Duodenal mucosa (tissue), 2 donors: ENCODE measurements at regions not wholly inside any gene's neighbourhood (a gene's known extent, or its start where the extent isn't known, plus 50 kb on each side); places are given as distances from the start of the nearest gene placed in this dataset.

Source experiments
- H3K27ac ChIP-seq: one replicate; pipeline ENCODE4 v1.7.0; 2013; ENCODE audit warnings: low read depth, low read length
- H3K27me3 ChIP-seq, 2 donors: one replicate each; pipeline ENCODE4 v1.7.0; 2013; ENCODE audit warnings: low read length in 2 of 2, control low read depth in 1 of 2; ENCODE audit not compliant: insufficient read depth in 2 of 2, control insufficient read depth in 1 of 2
- H3K36me3 ChIP-seq, 2 donors: one replicate each; pipeline ENCODE4 v1.7.0; 2013; ENCODE audit warnings: low read length in 2 of 2, control low read depth in 1 of 2; ENCODE audit not compliant: insufficient read depth in 2 of 2, control insufficient read depth in 1 of 2
- H3K4me1 ChIP-seq, 2 donors: one replicate each; pipeline ENCODE4 v1.7.0; 2013; ENCODE audit warnings: low read length in 2 of 2, control low read depth in 1 of 2; ENCODE audit not compliant: insufficient read depth in 2 of 2, control insufficient read depth in 1 of 2
- H3K4me3 ChIP-seq, 2 donors: one replicate each; pipeline ENCODE4 v1.7.0; 2013; ENCODE audit warnings: low read length in 2 of 2, low read depth in 1 of 2
- H3K9ac ChIP-seq, 2 donors: one replicate each; pipeline ENCODE4 v1.7.0; 2013; ENCODE audit warnings: low read length in 2 of 2, low read depth in 1 of 2
- H3K9me3 ChIP-seq, 2 donors: one replicate each; pipeline ENCODE4 v1.7.0; 2013; ENCODE audit warnings: low read length in 2 of 2, control low read depth in 1 of 2; ENCODE audit not compliant: control insufficient read depth in 1 of 2

DNA sequence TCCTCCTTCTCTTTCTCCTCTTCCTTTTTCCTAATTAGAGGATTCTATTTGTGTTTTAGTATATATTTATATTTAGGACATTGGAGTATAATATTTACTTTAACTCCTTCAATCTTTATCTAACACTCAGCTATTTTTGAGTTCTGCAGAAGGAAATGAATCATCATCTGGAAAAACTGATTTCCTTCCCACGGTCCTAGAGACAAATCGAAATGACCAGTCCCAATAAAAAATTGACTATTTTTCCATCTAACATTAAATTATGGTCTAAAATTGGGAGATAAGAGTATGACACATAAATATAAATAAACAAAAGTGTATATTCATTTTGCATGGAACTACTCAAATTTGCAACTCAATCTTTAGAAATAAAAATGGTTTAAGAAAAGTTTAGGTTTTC is 167.4 kb downstream of the TMTC3 start:
- Histone ChIP-seq H3K4me1 (peaks cover 14 to 15% of the 10 kb centered on the region in 2 donors), H3K9ac (no peak overlapping the region), H3K27me3 (no peaks in the 10 kb centered on the region), H3K27ac (no peak overlapping the region), H3K9me3 (no peaks in the 10 kb centered on the region), H3K4me3 (no peak overlapping the region), H3K36me3 (no peaks in the 10 kb centered on the region)

DNA sequence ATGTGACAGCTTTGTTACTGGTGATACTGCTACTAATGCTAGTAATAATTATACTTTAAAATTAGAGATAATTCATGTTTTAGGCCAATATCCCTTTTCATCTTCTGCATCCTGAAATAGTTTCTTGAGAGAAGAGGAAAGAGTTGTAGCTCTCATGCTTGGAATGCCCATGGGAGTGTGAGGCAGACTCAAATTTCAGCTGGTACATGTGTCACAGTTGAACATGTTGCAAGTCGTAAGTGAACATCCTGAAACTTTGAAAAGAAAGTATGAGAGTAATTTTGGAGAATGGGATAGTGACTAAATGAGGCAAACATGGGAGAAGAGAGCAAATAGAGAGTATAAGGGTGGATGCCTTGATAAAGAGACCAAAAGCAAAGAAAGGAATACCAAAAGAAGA is 168.0 kb downstream of the TMTC3 start:
- Histone ChIP-seq H3K4me3 (no peak overlapping the region), H3K27me3 (no peaks in the 10 kb centered on the region), H3K9me3 (no peaks in the 10 kb centered on the region), H3K9ac (no peak overlapping the region), H3K4me1 (peaks cover 12 to 15% of the 10 kb centered on the region in 2 donors), H3K36me3 (no peaks in the 10 kb centered on the region), H3K27ac (no peak overlapping the region)

DNA sequence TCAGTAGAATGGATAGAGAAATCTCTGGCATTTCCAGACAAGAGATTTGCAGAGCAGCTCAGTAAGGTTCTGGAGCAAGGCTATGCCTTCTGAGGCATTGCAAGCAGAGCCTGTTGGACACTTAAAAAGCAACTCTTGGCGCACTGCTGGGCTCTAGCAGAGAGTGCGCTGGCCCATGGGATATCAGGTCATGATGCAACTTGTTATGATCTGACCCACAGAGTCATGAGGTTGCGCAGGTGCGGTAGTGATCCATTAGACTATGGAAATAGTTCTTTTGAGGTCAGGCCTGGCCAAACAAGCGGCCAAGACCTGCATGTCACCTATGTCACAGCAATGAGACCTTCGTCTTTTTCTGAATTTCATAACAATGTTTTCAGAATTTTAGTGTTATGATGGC is 168.6 kb downstream of the TMTC3 start:
- Histone ChIP-seq H3K27me3 (no peaks in the 10 kb centered on the region), H3K4me3 (no peak overlapping the region), H3K9me3 (no peaks in the 10 kb centered on the region), H3K4me1 (peaks cover 6 to 9% of the 10 kb centered on the region in 2 donors), H3K36me3 (no peaks in the 10 kb centered on the region), H3K27ac (no peak overlapping the region), H3K9ac (no peak overlapping the region)

DNA sequence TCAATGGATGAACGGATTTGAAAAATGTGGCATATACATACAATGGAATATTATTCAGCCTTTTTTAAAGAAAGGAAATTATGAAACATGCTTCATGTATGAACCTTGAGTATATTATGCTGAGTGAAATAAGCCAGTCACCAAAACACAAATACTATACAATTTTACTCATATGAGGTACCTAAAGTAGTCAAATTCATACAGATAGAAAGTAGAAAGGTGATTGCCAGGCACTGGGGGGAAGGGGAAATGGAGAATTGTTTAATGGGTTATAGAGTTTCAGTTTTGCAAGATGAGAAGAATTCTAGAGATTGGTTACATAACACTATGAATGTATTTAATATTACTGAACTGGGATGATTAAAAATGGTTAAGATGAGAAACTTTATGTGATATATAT is 171.4 kb downstream of the TMTC3 start:
- peaks cover 2% of the 10 kb centered on the region in 2 donors for H3K4me1 ChIP-seq
- no peaks in the 10 kb centered on the region for H3K27me3 ChIP-seq
- no peaks in the 10 kb centered on the region for H3K36me3 ChIP-seq
- H3K4me3 ChIP-seq, result no peak overlapping the region
- no peaks in the 10 kb centered on the region for H3K9me3 ChIP-seq
- H3K9ac ChIP-seq, result no peak overlapping the region
- no peak overlapping the region for H3K27ac ChIP-seq

DNA sequence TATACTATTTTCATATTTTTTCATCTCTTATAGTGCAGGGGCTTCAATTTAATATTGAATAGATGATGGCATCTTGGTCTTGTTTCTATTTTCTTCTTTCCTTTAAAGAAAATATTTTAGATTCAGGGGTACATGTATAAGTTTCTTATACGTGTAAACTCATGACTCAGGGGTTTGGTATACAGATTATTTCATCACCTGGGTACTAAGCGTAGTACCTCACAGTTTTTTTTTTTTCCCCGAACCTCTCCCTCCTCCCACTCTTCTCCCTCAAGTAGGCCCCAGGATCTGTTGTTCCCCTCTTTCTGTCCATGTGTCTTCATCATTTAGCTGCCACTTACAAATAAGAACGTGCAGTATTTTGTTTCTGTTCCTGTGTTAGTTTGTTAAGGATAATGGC is 172.6 kb downstream of the TMTC3 start:
- no peaks in the 10 kb centered on the region for H3K36me3 ChIP-seq
- no peaks in the 10 kb centered on the region for H3K27me3 ChIP-seq
- H3K4me1 ChIP-seq, result peaks cover 7% of the 10 kb centered on the region in 2 donors
- no peak overlapping the region for H3K9ac ChIP-seq
- H3K9me3 ChIP-seq, result no peaks in the 10 kb centered on the region
- H3K4me3 ChIP-seq, result no peak overlapping the region
- no peak overlapping the region for H3K27ac ChIP-seq

DNA sequence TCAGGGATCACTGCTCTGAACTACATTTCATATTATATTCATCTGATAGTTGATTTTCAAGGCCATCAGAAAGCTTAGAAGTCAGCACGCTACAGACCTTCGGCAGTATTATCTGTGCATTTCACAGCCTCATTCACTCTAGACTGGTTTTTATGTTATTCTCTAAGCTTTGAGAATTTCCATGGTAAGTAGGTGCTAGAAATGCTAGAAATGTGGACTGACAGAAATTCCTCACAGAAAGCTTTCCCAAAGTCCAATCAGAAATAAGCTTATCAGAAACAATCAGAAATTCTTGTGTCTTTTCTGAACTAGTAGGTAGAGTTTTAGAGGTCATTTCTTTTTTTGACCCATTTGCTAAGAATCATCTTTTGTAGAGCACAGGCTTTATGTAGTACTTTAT is 176.6 kb downstream of the TMTC3 start:
- Histone ChIP-seq H3K9me3 (no peaks in the 10 kb centered on the region), H3K36me3 (no peaks in the 10 kb centered on the region), H3K9ac (no peak overlapping the region), H3K27me3 (no peaks in the 10 kb centered on the region), H3K4me3 (no peak overlapping the region), H3K4me1 (peaks cover 7% of the 10 kb centered on the region in 2 donors), H3K27ac (no peak overlapping the region)

DNA sequence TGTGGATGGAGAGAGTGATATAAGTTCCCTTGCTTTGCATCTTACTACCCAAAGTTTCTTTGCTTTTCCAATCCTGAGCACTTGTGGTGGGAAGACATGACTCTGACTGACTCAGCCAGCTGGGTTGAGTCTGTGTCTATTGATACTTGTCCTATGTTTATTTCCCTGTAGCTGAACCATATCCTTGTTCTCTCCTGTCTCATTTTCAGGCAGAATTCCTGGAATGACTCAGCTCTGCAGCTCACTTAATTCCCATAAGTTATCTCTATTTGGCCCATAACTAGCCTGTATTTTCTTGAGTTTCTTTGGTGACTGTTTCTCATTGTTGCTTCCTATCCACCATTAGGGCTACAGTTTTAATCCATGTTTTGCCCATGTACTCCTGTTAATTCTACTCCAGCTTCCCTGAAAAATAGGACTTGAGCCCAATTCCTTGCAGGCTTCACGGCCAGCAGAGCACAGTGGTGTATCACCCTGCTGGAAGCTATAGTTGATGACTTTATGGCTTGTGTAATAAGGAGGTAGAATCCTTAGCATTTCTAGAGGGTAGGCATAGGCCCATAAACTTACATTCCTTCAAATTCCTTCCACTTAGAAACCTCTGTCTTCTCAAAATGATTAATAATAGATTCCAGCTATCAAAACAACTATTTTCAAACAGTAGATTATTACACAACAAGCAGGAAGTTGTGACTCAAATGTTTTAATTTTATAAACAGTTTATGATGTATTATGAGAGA is 183.1 kb downstream of the TMTC3 start:
- Histone ChIP-seq H3K27me3 (no peaks in the 10 kb centered on the region), H3K27ac (peak overlapping the region; percentile 28), H3K4me1 (no peaks in the 10 kb centered on the region), H3K9me3 (no peaks in the 10 kb centered on the region), H3K36me3 (no peaks in the 10 kb centered on the region), H3K4me3 (no peak overlapping the region), H3K9ac (no peak overlapping the region)

DNA sequence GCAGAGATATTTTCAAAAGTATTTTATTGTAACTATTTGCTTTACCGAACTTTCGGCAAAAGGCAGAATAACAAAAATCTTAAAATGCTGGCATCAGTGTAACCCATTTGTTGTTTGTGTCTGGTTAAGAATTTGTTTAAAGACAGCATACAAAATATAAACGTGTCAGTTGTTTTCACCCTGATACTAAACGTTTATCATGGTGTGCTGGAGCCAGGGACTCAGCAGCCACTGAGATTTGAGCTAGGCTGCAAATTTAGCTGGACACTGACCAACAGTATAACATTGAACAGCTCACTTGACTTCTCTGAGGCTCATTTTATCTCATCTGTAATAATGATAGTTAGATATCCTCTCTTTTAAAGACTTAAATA is 183.7 kb downstream of the TMTC3 start:
- no peaks in the 10 kb centered on the region for H3K36me3 ChIP-seq
- H3K27ac ChIP-seq, result no peak overlapping the region
- H3K9me3 ChIP-seq, result no peaks in the 10 kb centered on the region
- no peak overlapping the region for H3K9ac ChIP-seq
- H3K27me3 ChIP-seq, result no peaks in the 10 kb centered on the region
- H3K4me3 ChIP-seq, result no peak overlapping the region
- no peaks in the 10 kb centered on the region for H3K4me1 ChIP-seq

DNA sequence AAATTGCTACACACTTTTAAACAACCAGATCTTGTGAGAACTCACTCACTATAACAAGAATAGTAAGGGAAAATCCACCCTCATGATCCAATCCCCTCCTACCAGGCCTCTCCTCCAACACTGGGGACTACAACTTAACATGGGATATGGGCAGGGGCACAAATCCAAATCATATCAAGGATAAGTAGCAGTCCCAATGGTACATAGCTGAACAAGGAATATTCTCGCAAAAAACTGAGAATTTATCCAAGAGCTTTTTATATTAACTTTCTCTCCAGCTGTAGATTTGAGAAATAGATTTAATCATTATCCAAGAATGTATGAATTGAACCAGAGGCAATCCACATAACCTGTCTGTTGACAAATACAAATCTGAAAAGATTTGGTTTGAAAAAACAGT is 185.2 kb downstream of the TMTC3 start:
- no peaks in the 10 kb centered on the region for H3K9me3 ChIP-seq
- H3K4me3 ChIP-seq, result no peak overlapping the region
- H3K27me3 ChIP-seq, result no peaks in the 10 kb centered on the region
- no peak overlapping the region for H3K27ac ChIP-seq
- no peaks in the 10 kb centered on the region for H3K4me1 ChIP-seq
- H3K36me3 ChIP-seq, result no peaks in the 10 kb centered on the region
- H3K9ac ChIP-seq, result no peak overlapping the region

DNA sequence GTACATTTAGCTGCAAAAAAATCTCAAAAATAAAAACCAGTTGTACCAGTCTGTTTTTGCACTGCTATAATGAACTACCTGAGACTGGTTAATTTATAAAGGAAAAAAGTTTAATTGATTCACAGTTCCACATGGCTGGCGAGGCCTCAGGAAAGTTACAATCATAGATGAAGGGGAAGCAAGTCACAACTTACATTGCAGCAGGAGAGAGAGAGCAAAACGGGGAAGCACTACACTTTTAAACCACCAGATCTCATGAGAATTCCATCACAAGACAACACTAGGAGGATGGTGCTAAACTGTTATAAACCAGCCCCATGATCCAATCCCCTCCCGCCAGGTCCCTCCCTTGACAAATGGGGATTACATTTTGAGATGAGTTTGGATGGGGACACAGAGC is 186.0 kb downstream of the TMTC3 start:
- Histone ChIP-seq H3K36me3 (no peaks in the 10 kb centered on the region), H3K9me3 (no peaks in the 10 kb centered on the region), H3K9ac (no peak overlapping the region), H3K27ac (no peak overlapping the region), H3K4me3 (no peak overlapping the region), H3K27me3 (no peaks in the 10 kb centered on the region), H3K4me1 (no peaks in the 10 kb centered on the region)

DNA sequence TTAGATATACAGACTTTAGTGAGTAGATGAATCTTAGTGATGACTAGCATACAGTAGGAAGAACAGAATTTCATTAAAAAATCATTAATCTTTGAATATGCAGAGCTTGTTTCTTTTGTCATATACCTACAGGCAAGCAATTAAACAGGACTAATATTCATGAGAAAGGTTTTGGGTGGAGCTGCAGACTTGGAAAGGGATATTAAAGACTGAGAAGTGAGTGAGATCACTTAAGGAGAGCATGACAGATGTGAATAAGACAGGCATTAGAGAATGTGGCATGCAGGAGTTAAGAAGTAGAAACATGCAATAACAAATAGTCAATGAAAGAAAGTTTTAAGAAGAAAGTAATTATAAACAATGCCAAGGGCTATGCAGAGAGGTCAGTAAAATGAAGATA is 187.7 kb downstream of the TMTC3 start:
- Histone ChIP-seq H3K9me3 (no peaks in the 10 kb centered on the region), H3K4me1 (no peaks in the 10 kb centered on the region), H3K4me3 (no peak overlapping the region), H3K27me3 (no peaks in the 10 kb centered on the region), H3K27ac (no peak overlapping the region), H3K36me3 (no peaks in the 10 kb centered on the region), H3K9ac (no peak overlapping the region)
